ENCODE measurements at regions not wholly inside any gene's neighbourhood (a gene's known extent, or its start where the extent isn't known, plus 50 kb on each side); places are given as distances from the start of the nearest gene placed in this dataset.

DNA sequence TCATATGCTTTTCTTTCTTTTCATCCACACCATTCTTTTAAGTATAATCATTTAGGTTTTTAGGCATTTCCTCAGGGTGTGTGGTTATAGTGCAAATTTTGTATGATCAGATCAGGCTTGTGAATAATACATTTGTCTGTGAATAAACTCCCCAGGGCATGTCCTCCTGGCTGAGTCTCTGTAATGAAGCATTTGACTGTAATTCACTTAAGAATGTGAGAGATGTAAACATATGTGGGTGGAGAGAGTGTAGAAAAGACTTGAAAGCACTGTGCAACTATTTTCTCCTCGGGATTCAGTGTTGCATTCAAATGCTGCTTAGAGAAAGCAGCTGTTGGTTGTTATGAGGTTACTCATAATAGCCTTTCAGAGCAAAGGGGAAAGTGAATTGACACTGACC, 996.5 kb downstream of the TUSC7 start:
- no peak for TF ChIP-seq POLR2A (IDR thresholded peaks at IDR 0.05; ENCODE audit: low read length)
- no peak for TF ChIP-seq GATA1 (IDR thresholded peaks at IDR 0.05; ENCODE audit: low read depth, low read length)
